OCI-M2 (cell line): ENCODE measurements at regions not wholly inside any gene's neighbourhood (a gene's known extent, or its start where the extent isn't known, plus 50 kb on each side); places are given as distances from the start of the nearest gene placed in this dataset.
"Not testable (repeated sequence)": the region's sequence is repeated elsewhere in the genome, so short reads cannot be mapped to it uniquely, and the experiment has no call there.

Source experiments
- DNase-seq: peaks from one replicate; lab custom pipeline; 2025; ENCODE audit not compliant: unreplicated experiment; lab: John Stamatoyannopoulos, UW

DNA sequence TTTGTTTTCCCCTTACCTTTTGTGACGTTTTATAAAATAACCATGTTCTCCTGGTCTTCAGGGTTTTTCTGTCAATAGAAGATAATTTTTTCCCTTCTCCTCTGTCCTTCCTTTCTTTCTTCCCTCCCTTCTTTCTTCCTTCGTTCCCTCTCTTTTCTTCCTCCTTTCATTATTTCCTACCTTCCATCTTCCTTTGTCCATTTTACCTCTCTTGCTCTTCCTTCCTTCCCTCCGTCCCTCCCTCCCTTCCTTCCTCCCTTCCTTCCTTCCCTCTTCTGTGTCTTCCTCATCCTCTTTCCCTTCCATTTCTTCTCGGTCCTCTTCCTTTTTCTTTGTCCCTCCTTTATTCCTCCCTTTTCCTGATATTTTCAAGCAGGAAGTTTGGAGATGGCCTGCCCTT, 128.2 kb downstream of the TEX36 start:
- DNase-seq = no peak

DNA sequence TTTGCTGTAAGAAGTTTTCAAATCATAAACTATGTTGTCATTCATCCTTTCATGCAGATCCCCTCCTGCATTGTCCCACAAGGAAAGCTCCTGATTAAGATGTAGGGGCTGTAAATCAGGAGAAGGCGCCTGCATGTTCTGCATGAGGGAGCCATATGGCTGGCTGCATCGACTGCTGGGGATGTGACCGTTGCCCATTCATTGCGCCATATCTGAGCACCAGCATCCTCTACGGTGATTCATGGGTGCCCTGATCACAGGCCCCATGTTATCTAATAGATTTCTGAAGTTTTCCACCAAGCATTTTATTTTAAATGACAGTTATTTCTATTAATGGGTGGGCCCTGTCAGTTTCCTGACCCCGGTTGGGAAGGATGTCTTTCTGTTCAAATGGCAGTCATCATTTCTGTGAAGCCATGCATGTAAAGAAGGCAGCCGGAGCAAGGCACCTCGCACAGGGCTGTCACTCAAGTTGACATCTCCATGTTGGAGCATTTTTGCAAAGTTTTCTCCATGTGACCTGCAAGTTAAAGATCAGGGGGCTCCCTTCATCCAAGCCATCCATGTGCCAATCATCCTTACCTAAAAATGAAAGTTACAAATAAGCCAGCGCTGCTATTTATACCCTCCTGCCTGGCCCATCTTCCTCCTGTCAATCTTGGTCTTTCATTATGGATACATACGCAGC, 128.8 kb downstream of the TEX36 start:
- no peak for DNase-seq

DNA sequence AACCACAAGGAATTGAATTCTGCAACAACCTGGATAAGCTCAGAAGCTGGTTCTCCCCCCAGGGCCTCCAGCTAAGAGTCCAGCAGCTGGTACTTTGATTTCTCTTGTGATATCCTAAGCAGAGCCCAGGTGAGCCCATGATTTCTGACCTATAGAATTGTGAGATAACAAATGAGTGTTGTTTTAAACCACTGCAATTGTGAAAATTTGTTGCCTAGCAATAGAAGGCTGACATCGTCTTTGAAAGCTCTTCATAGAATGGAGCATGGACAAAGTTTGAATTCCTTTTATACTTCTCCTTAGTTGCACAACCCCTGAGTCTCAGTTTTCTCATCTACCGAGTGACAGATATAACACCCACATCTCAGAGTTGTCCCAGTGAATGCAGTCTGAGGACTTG, 129.9 kb downstream of the TEX36 start:
- no peak for DNase-seq

DNA sequence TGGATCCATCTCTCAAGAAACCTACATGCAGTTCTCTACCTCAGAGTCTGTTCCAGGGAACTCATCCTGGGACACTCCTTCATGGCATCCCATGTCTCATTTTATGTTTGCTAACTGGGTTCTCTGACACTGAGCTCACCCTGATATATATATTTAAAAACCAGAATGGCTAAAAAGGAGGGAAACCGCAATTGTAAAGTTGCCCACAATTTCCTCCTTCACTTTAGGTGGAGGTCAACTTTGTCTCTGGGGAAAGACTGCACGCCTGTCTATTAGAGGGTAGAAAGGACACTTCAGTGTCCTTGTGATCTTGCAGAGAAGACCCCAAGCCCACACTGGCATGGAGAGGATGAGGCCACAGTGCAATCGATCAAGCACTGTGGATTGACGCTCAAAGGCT, 131.7 kb downstream of the TEX36 start:
- no peak for DNase-seq

DNA sequence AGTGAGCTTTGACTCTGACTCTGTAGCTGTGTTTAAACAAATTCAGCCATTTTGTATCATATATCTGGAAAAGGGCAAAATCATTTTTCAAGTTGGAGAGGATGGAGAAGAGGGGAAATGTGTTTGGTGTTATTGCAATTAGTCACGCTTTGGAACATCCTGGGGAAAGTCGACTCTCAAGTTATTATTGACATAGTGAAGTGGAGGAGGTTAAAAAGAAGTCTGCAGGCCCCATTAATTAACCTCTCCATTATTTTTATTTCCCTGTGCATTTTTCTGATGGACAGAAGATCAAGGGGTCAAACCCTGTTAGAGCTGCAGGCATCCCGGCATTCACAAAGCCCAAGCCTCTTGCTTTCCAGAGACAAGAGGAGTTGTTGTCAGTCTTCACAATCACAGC, 132.6 kb downstream of the TEX36 start:
- DNase-seq = no peak

DNA sequence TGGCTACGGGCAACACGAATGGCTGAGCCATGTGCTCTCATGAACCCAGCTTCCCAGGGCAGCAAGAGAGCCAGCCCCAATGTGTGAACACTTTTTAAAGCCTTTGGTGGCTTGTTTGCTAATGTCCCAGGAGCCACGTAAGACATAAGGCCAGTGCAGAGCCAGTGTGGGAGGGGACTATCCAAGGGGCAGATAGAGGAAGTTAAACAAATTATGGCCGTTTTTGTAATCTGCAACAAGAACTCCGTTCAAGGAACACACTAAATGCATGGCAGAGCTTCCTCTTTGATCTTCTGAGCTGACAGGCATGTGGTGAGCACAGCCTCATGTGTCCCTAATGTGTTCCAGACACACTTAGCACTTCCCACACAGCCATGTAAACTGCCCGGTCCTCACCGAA, 133.3 kb downstream of the TEX36 start:
- DNase-seq = no peak

DNA sequence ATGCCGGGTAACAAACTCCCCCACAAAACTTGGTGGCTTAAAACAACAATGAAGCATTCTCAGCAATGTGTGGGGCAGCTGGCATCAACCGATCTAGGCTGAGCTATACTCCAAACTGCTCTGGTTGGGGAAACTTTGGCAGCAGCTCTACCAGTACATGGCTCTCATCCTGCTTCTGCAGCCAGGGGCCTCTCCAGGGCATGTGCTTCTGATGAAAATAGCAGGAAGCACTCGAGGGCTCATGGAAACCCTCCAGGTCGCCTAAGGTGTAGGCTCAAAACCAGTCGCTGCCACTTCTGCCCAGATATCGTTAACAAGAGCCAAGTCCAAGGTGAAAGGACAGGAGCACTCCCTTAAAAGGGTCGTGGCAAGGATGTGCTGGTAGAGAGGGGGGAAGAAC, 134.1 kb downstream of the TEX36 start:
- DNase-seq = no peak

DNA sequence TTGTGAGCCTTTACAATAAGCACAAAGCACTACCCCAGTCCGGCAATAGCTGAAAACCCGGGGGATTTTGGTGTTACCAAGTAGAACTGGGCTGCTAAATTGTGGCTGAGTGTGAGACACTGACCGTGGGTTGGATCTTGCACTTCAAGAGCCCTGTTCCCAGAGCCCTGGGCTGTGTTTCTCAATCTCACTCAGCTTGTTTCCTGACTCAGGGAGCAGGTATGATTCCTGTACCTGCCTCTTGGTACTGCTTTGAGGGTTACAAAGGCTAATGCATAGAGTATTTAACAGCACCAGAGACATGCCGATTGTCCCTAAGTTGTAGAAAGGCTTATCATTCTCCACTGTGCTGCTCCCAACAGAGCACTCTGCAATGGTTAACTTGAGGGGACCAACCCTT, 134.6 kb downstream of the TEX36 start:
- DNase-seq = no peak

DNA sequence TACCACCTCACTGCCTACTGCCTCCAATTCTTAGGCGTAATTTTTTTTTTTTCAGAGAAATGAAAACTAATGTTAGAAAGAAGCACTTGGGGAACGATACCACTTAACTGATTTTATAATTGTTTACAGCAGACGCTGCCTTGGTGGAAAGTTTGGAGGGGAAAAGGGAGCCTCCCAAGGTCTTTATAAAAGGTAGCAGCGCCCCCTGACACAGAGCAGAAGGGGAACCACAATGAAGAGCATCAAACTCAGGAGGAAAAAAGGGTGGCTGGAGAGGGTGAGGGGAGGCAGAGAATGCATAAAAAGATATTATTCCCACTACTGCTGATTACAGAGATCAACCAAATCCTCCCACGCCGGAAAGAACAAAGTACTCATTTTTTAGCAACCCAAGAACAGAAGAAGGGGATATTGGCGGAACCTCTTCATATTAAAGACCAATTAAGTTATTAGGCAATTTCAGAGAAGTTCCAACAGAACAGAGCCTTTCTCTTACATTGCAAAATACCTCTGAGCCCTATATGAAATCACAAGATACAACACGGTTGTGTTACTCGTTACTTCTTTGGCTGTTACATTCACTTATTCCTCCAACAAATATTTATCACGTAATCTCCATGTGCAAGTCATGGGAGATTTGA, 135.8 kb downstream of the TEX36 start:
- DNase-seq = no peak

DNA sequence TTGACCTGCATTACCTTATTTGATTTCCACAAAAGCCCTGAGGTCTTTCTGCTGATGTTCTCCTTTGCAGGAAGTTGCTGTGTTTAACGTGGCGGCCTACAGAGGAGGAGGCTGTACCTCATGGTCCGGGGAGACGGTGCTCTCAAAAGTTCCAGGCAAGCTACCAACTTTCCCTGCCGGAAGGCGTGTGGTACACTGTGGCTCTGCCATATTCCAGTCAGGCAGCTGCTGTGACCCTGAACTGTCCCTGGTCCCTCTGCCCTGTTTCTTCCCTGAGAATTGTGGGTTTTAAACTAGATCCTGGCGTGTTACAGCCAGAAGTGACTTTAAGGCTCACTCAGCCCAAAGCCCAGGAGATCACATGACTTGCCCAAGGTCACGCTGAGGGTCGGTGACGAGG, 139.2 kb downstream of the TEX36 start:
- no peak for DNase-seq

DNA sequence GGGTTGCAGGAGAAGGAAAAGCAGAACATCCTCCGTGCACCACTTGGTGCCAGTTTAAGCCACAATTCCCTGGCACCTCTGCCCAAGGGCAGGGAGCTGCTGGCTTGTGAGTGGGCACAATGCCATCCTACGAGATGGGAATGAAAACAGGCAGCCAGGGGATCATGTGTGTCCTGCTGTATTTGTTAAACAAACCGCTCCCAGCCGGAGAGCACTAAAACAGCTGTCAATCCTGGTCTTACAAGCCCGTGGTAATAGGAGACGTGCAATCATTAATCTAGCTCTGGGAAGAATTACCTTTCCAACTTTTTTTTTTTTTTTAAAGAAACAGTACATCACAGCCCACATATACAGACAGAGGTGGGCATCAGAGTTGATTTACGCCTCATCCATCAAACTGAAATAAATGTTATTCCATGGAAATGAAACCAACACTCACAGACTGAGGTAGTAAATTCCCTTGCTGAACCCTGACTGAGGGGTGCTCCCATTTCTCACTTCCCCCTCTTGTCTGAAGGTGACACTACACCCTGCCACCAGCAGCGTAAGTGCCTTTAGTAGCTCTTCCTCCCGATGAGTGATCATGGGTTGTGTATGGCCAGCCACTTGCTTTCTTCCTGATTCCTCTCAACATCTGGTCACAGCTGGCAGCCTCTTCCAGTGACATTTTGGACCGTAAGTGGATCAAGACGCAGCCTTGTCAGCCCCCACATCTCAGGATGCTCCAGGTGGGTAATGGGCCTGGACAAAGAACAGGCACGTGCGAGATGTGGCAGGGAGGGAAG, 143.8 kb downstream of the TEX36 start:
- no peak for DNase-seq

DNA sequence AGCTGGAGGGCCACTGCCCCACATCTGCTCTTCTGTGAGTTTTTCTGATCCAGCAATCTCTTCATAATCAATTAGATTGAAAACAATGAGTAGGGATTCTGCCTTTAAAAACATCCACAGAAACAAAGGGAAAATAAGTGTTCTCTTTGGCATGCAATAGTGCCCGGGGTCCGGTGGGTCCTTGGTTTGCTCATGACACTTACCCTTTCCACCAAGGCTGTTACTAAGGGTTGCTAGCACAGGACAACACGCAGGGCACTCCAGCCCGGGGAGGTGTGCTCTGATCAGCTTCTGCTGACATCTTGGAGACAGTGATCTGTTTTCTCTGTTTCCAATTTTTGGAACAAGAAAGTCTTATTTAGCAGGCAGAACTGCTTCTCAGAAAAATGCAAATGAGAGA, 146.7 kb downstream of the TEX36 start:
- no peak for DNase-seq

DNA sequence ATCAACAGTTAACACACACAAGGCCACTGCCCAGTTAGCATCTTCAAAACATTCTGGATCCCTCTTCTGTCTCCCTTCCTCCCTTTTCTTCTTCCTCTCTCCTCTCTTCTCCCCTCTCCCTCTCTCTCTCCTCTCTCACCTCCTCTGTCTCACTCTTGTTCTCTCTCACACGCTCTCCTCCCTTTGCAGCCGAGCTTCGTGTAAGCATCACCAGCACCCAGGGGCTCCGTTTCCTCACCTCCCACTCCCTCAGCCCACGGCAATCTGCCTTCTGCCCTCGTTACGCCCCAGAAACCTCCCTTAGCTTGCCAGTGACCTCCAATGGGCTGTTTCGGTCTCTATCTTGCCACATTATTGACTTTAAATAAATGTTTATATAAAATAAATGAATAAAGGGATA, 147.4 kb downstream of the TEX36 start:
- no peak for DNase-seq

DNA sequence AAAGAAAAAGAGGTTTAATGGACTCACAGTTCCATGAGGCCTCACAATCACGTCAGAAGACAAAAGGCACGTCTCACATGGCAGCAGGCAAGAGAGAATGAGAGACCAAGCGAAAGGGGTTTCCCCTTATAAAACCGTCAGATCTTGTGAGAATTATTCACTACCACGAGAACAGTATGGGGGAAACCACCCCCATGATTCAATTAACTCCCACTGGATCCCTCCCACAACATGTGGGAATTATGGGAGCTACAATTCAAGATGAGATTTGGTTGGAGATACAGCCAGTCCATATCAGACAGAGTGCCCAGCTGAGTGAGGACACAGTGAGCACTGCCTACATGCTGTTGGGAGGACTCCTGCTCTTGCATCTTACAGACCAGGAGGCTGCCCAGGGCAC, 148.4 kb downstream of the TEX36 start:
- no peak for DNase-seq

DNA sequence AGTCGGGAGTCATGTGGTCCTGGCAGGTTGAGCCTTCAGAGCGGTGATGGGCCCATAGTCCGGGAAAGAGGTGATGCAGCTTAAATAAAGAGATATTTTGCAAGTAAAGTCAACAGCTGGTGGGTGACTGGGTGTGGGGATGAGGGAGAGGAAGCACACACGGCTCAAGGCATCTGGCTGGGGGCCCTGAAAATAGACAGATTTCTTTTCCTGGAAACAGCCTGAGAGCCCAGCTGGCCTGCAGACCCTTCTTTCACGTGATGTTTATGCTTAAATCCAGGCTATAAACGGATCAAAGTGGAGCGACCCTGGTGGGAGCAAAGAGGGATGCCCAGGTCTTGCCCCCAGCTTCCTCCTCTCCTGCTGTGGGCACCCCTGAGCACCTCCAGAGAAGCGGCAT, 149.1 kb downstream of the TEX36 start:
- DNase-seq = no peak

DNA sequence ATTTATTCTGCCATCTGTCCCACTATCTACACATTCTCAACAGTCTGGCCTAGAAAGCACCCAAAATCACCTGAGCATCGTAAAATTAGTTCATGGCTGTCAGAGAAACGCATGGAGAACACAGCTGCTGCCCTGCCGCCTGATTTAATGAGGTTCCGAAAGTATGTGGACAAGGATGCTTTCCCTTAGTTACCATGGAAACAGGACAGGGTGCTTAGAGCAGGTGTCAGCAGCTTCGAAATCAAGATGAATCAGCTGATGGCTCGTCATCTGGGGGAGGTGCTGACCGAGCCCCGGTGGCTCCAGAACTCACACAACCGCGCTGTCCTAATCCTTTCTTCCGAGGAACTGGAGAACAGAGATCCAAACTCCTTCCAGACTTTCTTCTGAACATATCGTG, 151.5 kb downstream of the TEX36 start:
- no peak for DNase-seq

DNA sequence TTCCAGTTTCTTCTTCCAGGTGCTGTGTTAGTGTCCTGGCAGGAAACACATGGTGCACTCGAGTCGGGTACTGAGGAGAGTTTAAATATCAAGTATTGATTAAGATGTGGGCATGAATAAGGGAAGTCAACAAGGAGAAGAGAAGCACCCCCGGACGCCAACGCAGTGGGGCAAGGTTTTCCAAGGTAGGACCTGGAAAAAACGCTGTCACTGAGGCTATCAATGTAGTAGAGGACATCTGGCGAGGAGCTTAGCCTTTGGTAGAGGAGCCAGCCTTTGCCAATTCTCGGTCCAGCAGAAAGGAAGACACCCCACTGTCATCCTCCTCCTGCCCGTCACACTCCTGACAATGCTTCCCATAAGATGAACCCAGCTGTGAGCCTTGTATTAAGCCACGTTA, 159.6 kb downstream of the TEX36 start:
- no peak for DNase-seq

DNA sequence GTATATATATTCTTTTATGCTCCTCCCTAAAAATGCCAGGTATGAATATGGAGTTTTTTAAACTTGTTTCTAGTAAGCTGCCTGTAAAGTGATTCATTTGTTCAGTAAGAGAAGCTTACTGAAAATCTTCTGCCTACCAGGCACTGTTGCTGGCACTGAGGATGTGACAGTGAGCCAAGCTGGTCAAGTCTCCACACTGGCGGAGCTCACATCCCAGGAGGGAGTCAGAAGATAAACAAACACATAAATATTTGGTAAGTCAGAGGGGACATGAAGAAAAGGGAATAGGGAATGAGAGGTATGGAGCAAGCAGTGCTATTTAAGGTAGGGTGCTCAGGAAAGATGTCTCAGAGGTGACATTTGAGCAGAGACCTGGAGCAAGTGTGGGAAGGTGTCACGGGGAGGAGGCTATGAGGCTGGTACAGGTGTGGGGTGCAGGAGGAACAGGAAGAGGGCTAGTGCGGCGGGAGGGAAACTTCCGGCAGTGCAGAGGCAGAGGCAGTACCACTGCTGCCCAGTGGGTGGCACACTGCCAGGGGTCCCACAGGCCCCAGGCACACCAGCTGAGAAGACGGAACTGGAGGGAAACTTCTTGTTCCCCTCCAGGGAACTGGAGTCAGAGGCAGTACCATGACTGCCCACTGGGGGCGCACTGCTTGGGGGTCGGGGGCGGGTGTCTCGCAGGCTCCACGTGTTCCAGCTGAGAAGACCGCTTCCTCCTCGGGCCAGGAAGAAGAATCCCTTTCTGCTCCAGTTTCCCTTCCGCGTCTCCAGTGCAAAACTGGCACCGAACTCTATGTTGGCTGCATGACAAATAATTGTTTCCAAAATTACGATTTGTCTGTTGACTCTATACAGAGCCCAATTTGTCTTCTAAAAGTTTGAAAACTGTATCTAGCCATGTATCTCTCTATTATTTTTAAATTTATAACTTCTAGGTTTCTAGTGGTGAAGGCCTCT, 161.0 kb downstream of the TEX36 start:
- DNase-seq = no peak

DNA sequence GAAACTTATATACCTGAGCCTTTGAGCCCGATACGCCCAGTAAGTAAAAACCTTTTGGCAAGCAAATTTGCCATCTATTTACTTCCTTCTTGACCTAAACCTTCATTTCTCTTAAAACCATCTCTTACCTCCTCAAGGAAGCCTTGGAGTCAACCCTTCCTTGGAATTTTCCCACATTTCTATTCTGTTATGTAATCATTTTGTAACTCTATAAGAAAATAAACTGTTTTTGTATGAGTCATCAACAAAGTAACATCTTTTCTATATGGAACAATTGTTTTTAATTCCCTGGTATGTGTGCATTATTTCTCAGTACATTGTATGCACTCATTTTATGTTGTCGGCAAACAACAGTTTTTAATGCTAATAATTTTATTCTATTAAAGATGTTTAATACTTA, 162.0 kb downstream of the TEX36 start:
- no peak for DNase-seq

DNA sequence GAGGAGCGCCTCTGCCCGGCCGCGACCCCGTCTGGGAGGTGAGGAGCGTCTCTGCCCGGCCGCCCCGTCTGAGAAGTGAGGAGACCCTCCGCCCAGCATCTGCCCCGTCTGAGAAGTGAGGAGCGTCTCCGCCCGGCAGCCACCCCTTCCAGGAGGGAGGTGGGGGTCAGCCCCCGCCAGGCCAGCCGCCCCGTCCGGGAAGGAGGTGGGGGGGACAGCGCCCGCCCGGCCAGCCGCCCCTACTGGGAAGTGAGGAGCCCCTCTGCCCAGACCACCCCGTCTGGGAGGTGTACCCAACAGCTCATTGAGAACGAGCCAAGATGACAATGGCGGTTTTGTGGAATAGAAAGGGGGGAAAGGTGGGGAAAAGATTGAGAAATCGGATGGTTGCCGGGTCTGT, 164.6 kb downstream of the TEX36 start:
- not testable (repeated sequence) for DNase-seq

DNA sequence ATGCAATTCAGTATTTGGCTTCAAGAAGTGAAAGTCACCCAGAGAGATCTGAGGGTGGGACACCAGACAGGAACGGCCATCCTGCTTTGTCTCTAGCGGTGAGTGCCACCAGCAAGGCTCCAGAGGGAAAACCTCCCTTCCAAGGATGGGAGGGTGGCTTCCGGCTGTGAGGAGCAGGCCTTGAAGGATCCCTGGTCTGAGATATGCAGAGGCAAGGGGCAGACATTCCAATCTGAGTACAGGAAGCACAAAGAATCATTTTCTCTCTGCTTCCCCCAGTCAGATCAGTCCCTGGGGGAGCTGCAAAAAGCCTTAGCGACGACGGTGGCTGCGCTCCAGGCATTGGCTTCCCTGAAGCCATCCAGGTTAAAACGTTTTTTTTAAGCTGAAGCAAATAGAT, 167.4 kb downstream of the TEX36 start:
- no peak for DNase-seq
